Activated T-helper 1 cell treated with anti-CD3 and anti-CD28 coated beads, Interleukin-12 subunit alpha, Interleukin-12 subunit beta, Interleukin-2, Interleukin-4 antibody, amounts not matched to agents 30 ng/mL and 10 ng/mL and 1 ng/mL, durations not matched to agents 14 hours and 24 hours and 36 hours (primary cell): ENCODE measurements at regions not wholly inside any gene's neighbourhood (a gene's known extent, or its start where the extent isn't known, plus 50 kb on each side); places are given as distances from the start of the nearest gene placed in this dataset.

Source experiments
- DNase-seq: peaks from one replicate; pipeline ENCODE4 v3.0.0; 2021; ENCODE audit warnings: low spot score
- H3K27ac Mint-ChIP-seq: one replicate; pipeline ENCODE4 v1.8.0; 2021; ENCODE audit warnings: mild to moderate bottlenecking, mixed read lengths
- H3K27me3 Mint-ChIP-seq: one replicate; pipeline ENCODE4 v1.8.0; 2022; ENCODE audit warnings: mild to moderate bottlenecking, moderate library complexity, mixed read lengths; ENCODE audit not compliant: insufficient read depth
- H3K36me3 Mint-ChIP-seq: one replicate; pipeline ENCODE4 v1.8.0; 2021; ENCODE audit warnings: low read depth, mixed read lengths
- H3K4me1 Mint-ChIP-seq: one replicate; pipeline ENCODE4 v1.8.0; 2021; ENCODE audit warnings: low read depth, mixed read lengths
- H3K4me3 Mint-ChIP-seq: one replicate; pipeline ENCODE4 v1.8.0; 2021; ENCODE audit warnings: mild to moderate bottlenecking, moderate library complexity, mixed read lengths
- H3K9me3 Mint-ChIP-seq: one replicate; pipeline ENCODE4 v1.8.0; 2021; ENCODE audit warnings: mixed read lengths
- intact Hi-C: fragments of 100-400 bp; cut with micrococcal nuclease; formaldehyde crosslinking; loops from one replicate; pipeline ENCODE4 v1.15.1; 2024

GRCh38 chr1:187873126-187873525 lies 1044.4 kb downstream of the PLA2G4A start:
- no peaks in the 10 kb centered on the region for H3K36me3 Mint-ChIP-seq
- H3K4me1 Mint-ChIP-seq: no peaks in the 10 kb centered on the region
- H3K27ac Mint-ChIP-seq: no peak overlapping the region
- no peak overlapping the region for H3K4me3 Mint-ChIP-seq
- intact Hi-C loops: no loop called here
- no peaks in the 10 kb centered on the region for H3K27me3 Mint-ChIP-seq
- DNase-seq: no peak
- H3K9me3 Mint-ChIP-seq: peaks cover 9% of the 10 kb centered on the region

DNA sequence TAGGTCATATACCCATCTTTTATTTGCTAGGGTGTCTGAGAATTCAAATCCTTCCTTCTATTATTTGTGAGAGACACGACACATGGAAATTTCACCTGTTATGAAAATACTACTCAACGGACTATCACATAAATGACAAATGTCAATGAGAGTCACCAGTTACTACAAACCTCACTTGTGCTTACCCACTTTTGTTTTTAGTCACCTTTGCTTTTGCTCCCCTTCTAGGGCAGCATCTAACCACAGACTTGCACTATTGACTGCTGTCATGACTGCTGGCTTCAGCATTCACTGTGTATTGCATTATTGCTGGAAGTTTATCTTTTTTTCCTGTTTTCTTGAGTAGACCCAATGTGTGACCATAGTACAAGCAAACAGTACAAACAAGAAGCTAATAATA lies 1048.0 kb downstream of the PLA2G4A start:
- peaks cover 9% of the 10 kb centered on the region for H3K9me3 Mint-ChIP-seq
- H3K4me1 Mint-ChIP-seq: no peaks in the 10 kb centered on the region
- intact Hi-C loops: no loop called here
- H3K27me3 Mint-ChIP-seq: no peaks in the 10 kb centered on the region
- no peak for DNase-seq
- H3K27ac Mint-ChIP-seq: no peak overlapping the region
- H3K36me3 Mint-ChIP-seq: no peaks in the 10 kb centered on the region
- no peak overlapping the region for H3K4me3 Mint-ChIP-seq

DNA sequence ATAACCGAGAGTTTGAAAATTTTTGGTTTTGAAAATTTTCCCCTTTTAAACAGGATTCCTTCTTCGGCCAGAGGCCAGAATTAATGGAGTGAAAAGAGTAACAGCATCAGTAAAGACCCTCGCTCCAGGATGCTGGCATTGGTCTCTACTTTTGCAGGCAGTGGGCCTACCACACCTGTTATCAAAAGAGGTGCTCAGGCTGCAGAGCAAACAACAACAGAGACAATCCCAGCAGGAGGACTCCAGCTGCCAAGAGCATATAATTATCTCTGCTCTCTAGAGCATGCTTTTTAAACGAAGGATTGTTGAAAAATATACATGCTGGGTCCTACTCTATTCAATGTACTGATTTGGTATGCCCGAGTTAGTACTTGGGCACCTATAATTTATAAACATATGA lies 1048.5 kb downstream of the PLA2G4A start:
- no peaks in the 10 kb centered on the region for H3K36me3 Mint-ChIP-seq
- H3K9me3 Mint-ChIP-seq: peaks cover 9% of the 10 kb centered on the region
- H3K4me3 Mint-ChIP-seq: no peak overlapping the region
- DNase-seq: no peak
- H3K4me1 Mint-ChIP-seq: no peaks in the 10 kb centered on the region
- H3K27me3 Mint-ChIP-seq: no peaks in the 10 kb centered on the region
- intact Hi-C loops: no loop called here
- H3K27ac Mint-ChIP-seq: no peak overlapping the region

DNA sequence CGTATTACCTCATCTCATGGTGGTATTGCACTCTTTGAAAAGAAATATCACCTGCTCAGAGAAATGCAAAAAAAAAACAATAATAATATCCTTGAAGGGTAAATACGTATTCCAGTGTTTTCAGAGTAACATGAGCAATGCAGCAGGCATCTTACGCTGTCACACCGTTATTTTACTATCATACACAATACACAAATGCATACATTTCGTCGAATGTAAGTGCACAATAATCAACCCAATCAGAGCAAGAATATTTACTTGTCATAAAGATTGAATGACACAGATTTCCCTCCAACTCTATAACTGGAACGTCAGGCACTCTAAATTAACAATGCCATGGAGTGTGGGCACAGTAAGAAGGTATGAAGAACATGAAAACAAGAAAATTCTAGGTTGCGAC lies 1050.1 kb downstream of the PLA2G4A start:
- H3K4me3 Mint-ChIP-seq: no peak overlapping the region
- intact Hi-C loops: no loop called here
- DNase-seq: no peak
- H3K36me3 Mint-ChIP-seq: no peaks in the 10 kb centered on the region
- H3K27ac Mint-ChIP-seq: no peak overlapping the region
- H3K9me3 Mint-ChIP-seq: peaks cover 9% of the 10 kb centered on the region
- H3K27me3 Mint-ChIP-seq: no peaks in the 10 kb centered on the region
- no peaks in the 10 kb centered on the region for H3K4me1 Mint-ChIP-seq

GRCh38 chr1:187883356-187883755 lies 1054.6 kb downstream of the PLA2G4A start:
- H3K36me3 Mint-ChIP-seq: no peaks in the 10 kb centered on the region
- DNase-seq: no peak
- no peaks in the 10 kb centered on the region for H3K27me3 Mint-ChIP-seq
- H3K27ac Mint-ChIP-seq: no peak overlapping the region
- no peaks in the 10 kb centered on the region for H3K4me1 Mint-ChIP-seq
- intact Hi-C loops: no loop called here
- no peak overlapping the region for H3K4me3 Mint-ChIP-seq
- peaks cover 3% of the 10 kb centered on the region for H3K9me3 Mint-ChIP-seq

DNA sequence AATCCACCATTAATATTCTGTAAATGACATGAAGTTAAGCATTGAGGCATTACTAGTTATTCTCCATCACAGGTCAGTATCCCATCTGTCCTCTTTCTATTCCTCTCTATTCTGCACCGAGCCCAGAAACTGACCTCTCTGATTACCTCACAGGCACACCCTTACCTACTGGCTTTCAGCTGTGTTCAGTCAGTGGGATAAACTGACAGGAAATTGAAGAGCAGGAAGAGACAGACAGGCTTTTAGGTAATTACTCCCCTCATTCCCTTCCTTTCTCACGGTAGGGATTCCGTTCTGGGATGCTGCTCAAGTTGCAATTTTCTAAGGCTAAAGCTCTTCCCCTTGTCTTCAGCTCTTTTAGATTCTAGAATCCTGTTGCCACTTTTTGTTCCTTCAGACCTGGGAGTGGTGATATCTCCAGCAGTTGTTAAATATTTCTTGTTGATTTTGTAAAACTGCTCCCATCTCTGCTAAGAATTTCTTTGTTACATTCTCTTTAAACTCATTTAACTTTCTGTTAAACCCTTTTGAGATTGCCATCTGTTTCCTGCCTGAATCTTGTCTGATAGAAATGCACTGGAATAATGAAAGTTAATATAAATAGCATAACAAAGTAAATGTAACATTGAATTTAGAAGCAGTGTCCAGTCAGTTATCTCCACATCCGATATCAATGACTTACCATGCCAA lies 1063.4 kb downstream of the PLA2G4A start:
- H3K36me3 Mint-ChIP-seq: no peaks in the 10 kb centered on the region
- no peaks in the 10 kb centered on the region for H3K27me3 Mint-ChIP-seq
- no peak overlapping the region for H3K4me3 Mint-ChIP-seq
- H3K4me1 Mint-ChIP-seq: no peaks in the 10 kb centered on the region
- peaks cover under 1% of the 10 kb centered on the region for H3K9me3 Mint-ChIP-seq
- no peak for DNase-seq
- intact Hi-C loops: no loop called here
- H3K27ac Mint-ChIP-seq: no peak overlapping the region

- Mint-ChIP-seq H3K4me1 (no peaks in the 10 kb centered on the region), H3K36me3 (no peaks in the 10 kb centered on the region), H3K27ac (no peak overlapping the region), H3K4me3 (no peak overlapping the region), H3K27me3 (no peaks in the 10 kb centered on the region), H3K9me3 (no peaks in the 10 kb centered on the region)
- DNase-seq: no peak
- intact Hi-C loops: no loop called here
These were observed 1063.9 kb downstream of the PLA2G4A start for GRCh38 chr1:187892683-187893039.

- Mint-ChIP-seq H3K4me1 (no peaks in the 10 kb centered on the region), H3K9me3 (no peaks in the 10 kb centered on the region), H3K4me3 (no peak overlapping the region), H3K27ac (no peak overlapping the region), H3K27me3 (no peaks in the 10 kb centered on the region), H3K36me3 (no peaks in the 10 kb centered on the region)
- DNase-seq: no peak
- intact Hi-C loops: no loop called here
These were observed 1064.7 kb downstream of the PLA2G4A start for GRCh38 chr1:187893471-187893870.

DNA sequence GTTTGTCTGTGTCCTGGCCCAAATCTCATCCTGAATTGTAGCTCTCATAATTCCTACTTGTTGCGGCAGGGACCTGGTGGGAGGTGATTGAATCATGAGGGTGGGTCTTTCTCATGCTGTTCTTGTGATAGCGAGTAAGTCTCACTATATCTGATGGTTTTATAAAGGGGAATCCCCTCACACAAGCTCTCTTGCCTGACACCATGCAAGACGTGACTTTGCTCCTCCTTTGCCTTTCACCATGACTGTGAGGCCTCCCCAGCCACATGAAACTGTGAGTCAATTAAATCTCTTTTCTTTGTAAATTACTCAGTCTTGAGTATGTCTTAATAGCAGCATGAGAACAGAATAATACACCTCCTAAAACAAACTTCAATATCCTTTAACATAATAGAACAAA lies 1065.6 kb downstream of the PLA2G4A start:
- no peak overlapping the region for H3K27ac Mint-ChIP-seq
- H3K27me3 Mint-ChIP-seq: no peaks in the 10 kb centered on the region
- intact Hi-C loops: no loop called here
- no peaks in the 10 kb centered on the region for H3K36me3 Mint-ChIP-seq
- H3K9me3 Mint-ChIP-seq: no peaks in the 10 kb centered on the region
- H3K4me1 Mint-ChIP-seq: no peaks in the 10 kb centered on the region
- H3K4me3 Mint-ChIP-seq: no peak overlapping the region
- no peak for DNase-seq

DNA sequence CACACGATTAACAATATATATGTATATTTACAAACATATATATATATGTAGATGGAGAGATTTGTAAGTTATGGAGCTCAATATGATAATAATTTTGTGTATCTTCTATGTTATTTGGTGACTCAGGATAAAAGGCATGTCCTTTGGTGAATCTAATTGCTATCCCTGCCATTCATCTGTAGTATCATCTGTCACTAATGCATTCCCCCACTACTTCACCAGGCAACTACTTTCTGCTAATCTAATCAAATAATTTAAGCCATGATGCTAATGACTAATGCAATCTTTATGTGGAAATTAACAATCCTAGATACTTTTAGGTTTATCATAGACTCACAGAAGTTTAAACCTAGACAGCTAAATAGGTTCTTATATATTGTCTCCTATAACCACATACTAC lies 1074.5 kb downstream of the PLA2G4A start:
- no peak for DNase-seq
- Mint-ChIP-seq H3K9me3 (no peaks in the 10 kb centered on the region), H3K27ac (no peak overlapping the region), H3K4me1 (no peaks in the 10 kb centered on the region), H3K36me3 (no peaks in the 10 kb centered on the region), H3K27me3 (no peaks in the 10 kb centered on the region), H3K4me3 (no peak overlapping the region)
- intact Hi-C loops: no loop called here

DNA sequence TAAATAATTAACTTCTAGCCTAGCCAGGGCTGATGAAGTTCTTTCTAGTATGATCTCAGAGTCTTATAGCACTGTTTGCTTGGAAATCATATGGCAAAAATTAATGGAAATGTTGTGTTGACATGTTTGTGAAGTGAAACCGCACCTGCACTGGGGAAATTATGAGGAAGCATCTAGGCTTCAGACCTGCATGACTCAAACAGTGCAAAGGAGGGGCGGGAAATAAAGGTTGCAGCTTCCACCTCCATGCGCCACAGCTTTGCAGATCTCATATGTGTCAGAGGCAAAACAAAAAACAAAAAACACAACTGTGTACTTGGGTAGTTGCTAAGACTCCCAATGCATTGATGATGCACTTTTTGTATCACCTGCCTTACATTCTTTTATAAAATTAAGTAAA lies 1080.6 kb downstream of the PLA2G4A start:
- Mint-ChIP-seq H3K4me1 (no peaks in the 10 kb centered on the region), H3K36me3 (no peaks in the 10 kb centered on the region)

DNA sequence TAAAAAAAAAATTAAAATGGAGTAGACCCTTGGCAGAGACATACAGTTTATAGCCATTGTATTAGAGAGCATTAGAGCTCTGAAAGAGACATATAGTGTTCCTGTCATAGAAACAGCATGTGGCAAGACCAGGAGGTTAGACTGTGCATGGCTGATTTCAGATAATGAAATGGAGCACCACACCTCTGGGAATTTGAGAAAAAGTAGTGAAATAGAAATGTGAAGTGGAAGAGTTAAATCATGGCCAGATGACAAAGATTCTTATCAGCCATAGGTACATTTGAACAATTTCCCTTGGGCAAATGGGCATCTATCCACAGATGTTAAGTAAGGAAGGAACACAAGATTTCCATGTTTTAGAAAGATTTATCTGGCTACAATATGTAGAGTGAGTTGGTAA lies 1083.1 kb downstream of the PLA2G4A start:
- no peak overlapping the region for H3K4me3 Mint-ChIP-seq
- intact Hi-C loops: no loop called here
- H3K27me3 Mint-ChIP-seq: no peaks in the 10 kb centered on the region
- no peaks in the 10 kb centered on the region for H3K4me1 Mint-ChIP-seq
- DNase-seq: no peak
- H3K27ac Mint-ChIP-seq: no peak overlapping the region
- no peaks in the 10 kb centered on the region for H3K36me3 Mint-ChIP-seq
- H3K9me3 Mint-ChIP-seq: no peaks in the 10 kb centered on the region

More for the DNA sequence above, 1080.6 kb downstream of the PLA2G4A start:
- H3K4me3 Mint-ChIP-seq: no peak overlapping the region
- no peak for DNase-seq
- intact Hi-C loops: no loop called here
- H3K27ac Mint-ChIP-seq: no peak overlapping the region
- H3K9me3 Mint-ChIP-seq: no peaks in the 10 kb centered on the region
- H3K27me3 Mint-ChIP-seq: no peaks in the 10 kb centered on the region

- no peak overlapping the region for H3K27ac Mint-ChIP-seq
- no peaks in the 10 kb centered on the region for H3K36me3 Mint-ChIP-seq
- intact Hi-C loops: no loop called here
- H3K4me3 Mint-ChIP-seq: no peak overlapping the region
- DNase-seq: no peak
- H3K27me3 Mint-ChIP-seq: no peaks in the 10 kb centered on the region
- H3K4me1 Mint-ChIP-seq: no peaks in the 10 kb centered on the region
- no peaks in the 10 kb centered on the region for H3K9me3 Mint-ChIP-seq
These were observed 1092.2 kb downstream of the PLA2G4A start for GRCh38 chr1:187920976-187921375.

GRCh38 chr1:187921426-187921825 lies 1092.7 kb downstream of the PLA2G4A start:
- no peaks in the 10 kb centered on the region for H3K9me3 Mint-ChIP-seq
- DNase-seq: no peak
- H3K27ac Mint-ChIP-seq: no peak overlapping the region
- no peaks in the 10 kb centered on the region for H3K4me1 Mint-ChIP-seq
- H3K36me3 Mint-ChIP-seq: no peaks in the 10 kb centered on the region
- intact Hi-C loops: no loop called here
- H3K4me3 Mint-ChIP-seq: no peak overlapping the region
- no peaks in the 10 kb centered on the region for H3K27me3 Mint-ChIP-seq
